Prostate gland (tissue), 2 donors: ENCODE measurements at regions not wholly inside any gene's neighbourhood (a gene's known extent, or its start where the extent isn't known, plus 50 kb on each side); places are given as distances from the start of the nearest gene placed in this dataset.

Experiments
- POLR2A ChIP-seq: fragments of 450-650 bp; IDR thresholded peaks from one replicate; pipeline ENCODE4 v1.6.1; 2016; ENCODE audit warnings: antibody characterized with exemption, mild to moderate bottlenecking
- TF ChIP-seq, protein P1 (sequence below), 4 experiments: fragments of 200-600 bp in 2 of 4; fragments of 450-650 bp in 2 of 4; sonication (generic) in 2 of 4; IDR thresholded peaks; 1 replicate in 3 of 4; 2 replicates in 1 of 4; pipeline ENCODE4 v1.5.1; 2016 to 2019; ENCODE audit warnings: antibody characterized with exemption in 4 of 4, mild to moderate bottlenecking in 2 of 4, moderate library complexity in 2 of 4

DNA sequence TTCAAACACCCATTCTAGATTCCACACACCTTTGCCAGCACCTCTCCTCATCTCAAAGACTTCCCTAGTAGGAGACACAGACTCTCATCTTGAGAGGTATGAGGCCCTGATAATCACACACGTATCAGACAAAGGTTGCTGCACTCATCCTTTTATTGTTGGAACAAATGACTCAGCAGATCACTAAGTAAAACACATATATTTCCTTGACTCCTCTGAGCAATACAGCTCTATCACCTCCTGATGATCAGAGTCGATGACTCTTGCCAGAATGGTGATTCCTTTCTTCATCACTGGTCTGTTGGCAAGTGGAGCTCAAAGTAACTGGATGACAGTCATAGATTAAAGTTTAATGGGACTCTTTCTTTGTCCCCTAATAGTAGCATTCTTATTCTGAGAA, 1049.2 kb upstream of the ZEB2 start:
- TF ChIP-seq, protein P1, sequence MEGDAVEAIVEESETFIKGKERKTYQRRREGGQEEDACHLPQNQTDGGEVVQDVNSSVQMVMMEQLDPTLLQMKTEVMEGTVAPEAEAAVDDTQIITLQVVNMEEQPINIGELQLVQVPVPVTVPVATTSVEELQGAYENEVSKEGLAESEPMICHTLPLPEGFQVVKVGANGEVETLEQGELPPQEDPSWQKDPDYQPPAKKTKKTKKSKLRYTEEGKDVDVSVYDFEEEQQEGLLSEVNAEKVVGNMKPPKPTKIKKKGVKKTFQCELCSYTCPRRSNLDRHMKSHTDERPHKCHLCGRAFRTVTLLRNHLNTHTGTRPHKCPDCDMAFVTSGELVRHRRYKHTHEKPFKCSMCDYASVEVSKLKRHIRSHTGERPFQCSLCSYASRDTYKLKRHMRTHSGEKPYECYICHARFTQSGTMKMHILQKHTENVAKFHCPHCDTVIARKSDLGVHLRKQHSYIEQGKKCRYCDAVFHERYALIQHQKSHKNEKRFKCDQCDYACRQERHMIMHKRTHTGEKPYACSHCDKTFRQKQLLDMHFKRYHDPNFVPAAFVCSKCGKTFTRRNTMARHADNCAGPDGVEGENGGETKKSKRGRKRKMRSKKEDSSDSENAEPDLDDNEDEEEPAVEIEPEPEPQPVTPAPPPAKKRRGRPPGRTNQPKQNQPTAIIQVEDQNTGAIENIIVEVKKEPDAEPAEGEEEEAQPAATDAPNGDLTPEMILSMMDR (IDR thresholded peaks at IDR 0.05): no peak
- no peak for TF ChIP-seq POLR2A
